Astrocyte of the cerebellum (primary cell): ENCODE measurements at regions not wholly inside any gene's neighbourhood (a gene's known extent, or its start where the extent isn't known, plus 50 kb on each side); places are given as distances from the start of the nearest gene placed in this dataset.

Experiments used
- DNase-seq: peaks from one replicate; pipeline ENCODE4 v3.0.0-alpha.2; 2011; ENCODE audit warnings: low read depth
- H3K4me3 ChIP-seq: 2 replicates; pipeline ENCODE4 v1.5.1; 2011; ENCODE audit warnings: mild to moderate bottlenecking, low read depth, low read length, moderate library complexity
- CTCF ChIP-seq: IDR thresholded peaks from 2 replicates; pipeline ENCODE4 v1.5.1; 2012; ENCODE audit warnings: low read length, low read depth, moderate library complexity, mild to moderate bottlenecking; ENCODE audit errors: missing control alignments
- in situ Hi-C: cut with HindIII; loops from 2 replicates; pipeline ENCODE4 v1.10.0; 2017; ENCODE audit warnings: low sequenced_read_pairs

- no peak for TF ChIP-seq CTCF
- in situ Hi-C loops, result no loop called here
- no peak for DNase-seq
- no peak overlapping the region for H3K4me3 ChIP-seq
These were observed 68.0 kb upstream of the MAF start for GRCh38 chr16:79668502-79668901.

- no peak for DNase-seq
- no peak for TF ChIP-seq CTCF
- H3K4me3 ChIP-seq, result no peak overlapping the region
- in situ Hi-C loops, result no loop called here
These were observed 65.4 kb upstream of the MAF start for GRCh38 chr16:79665970-79666369.

GRCh38 chr16:79664407-79664806, 63.9 kb upstream of the MAF start:
- H3K4me3 ChIP-seq, result no peak overlapping the region
- no peak for TF ChIP-seq CTCF
- in situ Hi-C loops, result no loop called here
- no peak for DNase-seq

- H3K4me3 ChIP-seq, result no peak overlapping the region
- DNase-seq, result no peak
- TF ChIP-seq CTCF, result no peak
- in situ Hi-C loops, result no loop called here
These were observed 62.3 kb upstream of the MAF start for GRCh38 chr16:79662669-79663313.

- in situ Hi-C loops, result no loop called here
- H3K4me3 ChIP-seq, result no peak overlapping the region
- DNase-seq, result no peak
- TF ChIP-seq CTCF, result no peak
These were observed 61.6 kb upstream of the MAF start for GRCh38 chr16:79662122-79662521.

- H3K4me3 ChIP-seq, result no peak overlapping the region
- DNase-seq, result no peak
- no peak for TF ChIP-seq CTCF
- in situ Hi-C loops, result no loop called here
These were observed 61.0 kb upstream of the MAF start for GRCh38 chr16:79661578-79661977.

GRCh38 chr16:79659344-79659743, 58.8 kb upstream of the MAF start:
- in situ Hi-C loops, result no loop called here
- no peak for DNase-seq
- TF ChIP-seq CTCF, result no peak
- no peak overlapping the region for H3K4me3 ChIP-seq
